B cell (primary cell): ENCODE measurements at regions not wholly inside any gene's neighbourhood (a gene's known extent, or its start where the extent isn't known, plus 50 kb on each side); places are given as distances from the start of the nearest gene placed in this dataset.

Experiments used
- ATAC-seq: fragments of 200-7000 bp; cut with Tn5 transposase; one replicate; pipeline ENCODE4 v1.10.0; 2021; ENCODE audit warnings: low read depth, mild to moderate bottlenecking, moderate number of reproducible peaks, moderate library complexity
- CTCF ChIA-PET: fragments of 350-600 bp; sonication (Branson Sonifier 250); formaldehyde crosslinking; loops from one replicate; lab custom pipeline; 2021; ENCODE audit warnings: antibody characterized with exemption, inconsistent platforms; lab: Charles Lee
- POLR2A ChIA-PET: fragments of 350-600 bp; sonication (Branson Sonifier 250); formaldehyde crosslinking; loops from one replicate; lab custom pipeline; 2021; ENCODE audit warnings: antibody characterized with exemption; lab: Charles Lee
- DNase-seq: peaks from one replicate; pipeline ENCODE4 v3.0.0; 2013
- H2AFZ ChIP-seq: 2 replicates; pipeline ENCODE4 v1.6.1; 2012; ENCODE audit warnings: mild to moderate bottlenecking, low read depth, low read length; ENCODE audit not compliant: insufficient read depth, poor library complexity, severe bottlenecking
- H3K27ac ChIP-seq, 2 donors: 1 replicate in 1 of 2; 2 replicates in 1 of 2; pipeline ENCODE4 v1.5.1; 2012 to 2013; ENCODE audit warnings: low read length in 2 of 2, mild to moderate bottlenecking in 2 of 2, moderate library complexity in 1 of 2
- H3K27me3 ChIP-seq, 4 experiments: fragments of 200-600 bp in 1 of 4; sonication (generic) in 1 of 4; replicated peaks in 1 of 4; 1 replicate in 2 of 4; 2 replicates in 2 of 4; pipeline versions ENCODE4 v1.6.1 to v1.7.0; 2013 to 2016; ENCODE audit warnings: low read length in 3 of 4, mild to moderate bottlenecking in 2 of 4, mixed read lengths in 1 of 4, moderate library complexity in 1 of 4; ENCODE audit not compliant: insufficient read depth in 4 of 4, control insufficient read depth in 3 of 4; ENCODE audit errors: control extremely low read depth in 1 of 4
- H3K36me3 ChIP-seq, 2 experiments: replicated peaks in 1 of 2; 1 replicate in 1 of 2; 2 replicates in 1 of 2; pipeline versions ENCODE4 v1.6.1 to v1.7.1; 2013; ENCODE audit warnings: low read length in 1 of 2; ENCODE audit not compliant: insufficient read depth in 2 of 2, control insufficient read depth in 1 of 2; ENCODE audit errors: control extremely low read depth in 1 of 2, extremely low read depth in 1 of 2
- H3K4me1 ChIP-seq, 2 donors: fragments of 200-600 bp in 1 of 2; sonication (generic) in 1 of 2; 1 replicate in 1 of 2; 2 replicates in 1 of 2; pipeline versions ENCODE4 v1.5.1 to v1.6.1; 2013 to 2017; ENCODE audit warnings: low read length in 2 of 2; ENCODE audit not compliant: control insufficient read depth in 2 of 2, insufficient read depth in 2 of 2
- H3K4me2 ChIP-seq: replicated peaks from 2 replicates; pipeline ENCODE3; 2012; ENCODE audit warnings: mild to moderate bottlenecking, low read depth, low read length; ENCODE audit not compliant: poor library complexity, severe bottlenecking
- H3K4me3 ChIP-seq, 5 experiments: fragments of 200-600 bp in 1 of 5; sonication (generic) in 1 of 5; 1 replicate in 3 of 5; 2 replicates in 2 of 5; pipeline versions ENCODE4 v1.5.1 to v1.7.0; 2011 to 2016; ENCODE audit warnings: low read length in 4 of 5, mild to moderate bottlenecking in 4 of 5, low read depth in 2 of 5, control low read depth in 1 of 5, moderate library complexity in 1 of 5; ENCODE audit not compliant: insufficient read depth in 1 of 5; ENCODE audit errors: control extremely low read depth in 1 of 5, extremely low read depth in 1 of 5
- H3K79me2 ChIP-seq: fragments of 200-600 bp; sonication (generic); one replicate; pipeline ENCODE4 v1.6.0; 2016; ENCODE audit warnings: low read length; ENCODE audit not compliant: control insufficient read depth, insufficient read depth
- H3K9ac ChIP-seq: fragments of 200-600 bp; sonication (generic); 2 replicates; pipeline ENCODE4 v1.6.1; 2017; ENCODE audit warnings: mild to moderate bottlenecking, low read length, moderate library complexity
- H3K9me3 ChIP-seq, 3 donors: one replicate each; pipeline versions ENCODE4 v1.6.1 to v1.7.1; 2013; ENCODE audit warnings: low read length in 2 of 3; ENCODE audit not compliant: control insufficient read depth in 2 of 3, insufficient read depth in 1 of 3; ENCODE audit errors: control extremely low read depth in 1 of 3
- H4K20me1 ChIP-seq: 2 replicates; pipeline ENCODE4 v1.6.0; 2012; ENCODE audit warnings: mild to moderate bottlenecking, low read length; ENCODE audit not compliant: insufficient read depth, control insufficient read depth, poor library complexity, severe bottlenecking
- H3K27ac Mint-ChIP-seq: one replicate; pipeline ENCODE4 v1.8.0; 2021; ENCODE audit warnings: mixed read lengths
- H3K27me3 Mint-ChIP-seq: one replicate; pipeline ENCODE4 v1.8.0; 2021; ENCODE audit warnings: mixed read lengths
- H3K4me1 Mint-ChIP-seq: one replicate; pipeline ENCODE4 v1.8.0; 2021; ENCODE audit warnings: mixed read lengths
- H3K4me3 Mint-ChIP-seq: one replicate; pipeline ENCODE4 v1.8.0; 2021; ENCODE audit warnings: mixed read lengths
- H3K9me3 Mint-ChIP-seq: one replicate; pipeline ENCODE4 v1.8.0; 2022; ENCODE audit warnings: mixed read lengths; ENCODE audit not compliant: insufficient read depth
- EZH2 ChIP-seq: IDR thresholded peaks from 2 replicates; pipeline ENCODE4 v1.6.1; 2012; ENCODE audit warnings: borderline replicate concordance, low read depth, mild to moderate bottlenecking, moderate library complexity, low read length; ENCODE audit not compliant: insufficient read depth, poor library complexity, severe bottlenecking
- WGBS: methylation state at CpG from one replicate; pipeline ENCODE4 v1.1.5; 2013; ENCODE audit warnings: missing lambda C conversion rate; ENCODE audit not compliant: insufficient coverage; 5-methylcytosine and 5-hydroxymethylcytosine counted together
- intact Hi-C: fragments of 100-400 bp; cut with micrococcal nuclease; formaldehyde crosslinking; loops from one replicate; pipeline ENCODE4 v1.10.0; 2022
- TF ChIP-seq, protein P1 (sequence below): fragments of 200-600 bp; IDR thresholded peaks from one replicate; pipeline ENCODE4 v1.8.0; 2022; ENCODE audit warnings: antibody characterized with exemption, mild to moderate bottlenecking

DNA sequence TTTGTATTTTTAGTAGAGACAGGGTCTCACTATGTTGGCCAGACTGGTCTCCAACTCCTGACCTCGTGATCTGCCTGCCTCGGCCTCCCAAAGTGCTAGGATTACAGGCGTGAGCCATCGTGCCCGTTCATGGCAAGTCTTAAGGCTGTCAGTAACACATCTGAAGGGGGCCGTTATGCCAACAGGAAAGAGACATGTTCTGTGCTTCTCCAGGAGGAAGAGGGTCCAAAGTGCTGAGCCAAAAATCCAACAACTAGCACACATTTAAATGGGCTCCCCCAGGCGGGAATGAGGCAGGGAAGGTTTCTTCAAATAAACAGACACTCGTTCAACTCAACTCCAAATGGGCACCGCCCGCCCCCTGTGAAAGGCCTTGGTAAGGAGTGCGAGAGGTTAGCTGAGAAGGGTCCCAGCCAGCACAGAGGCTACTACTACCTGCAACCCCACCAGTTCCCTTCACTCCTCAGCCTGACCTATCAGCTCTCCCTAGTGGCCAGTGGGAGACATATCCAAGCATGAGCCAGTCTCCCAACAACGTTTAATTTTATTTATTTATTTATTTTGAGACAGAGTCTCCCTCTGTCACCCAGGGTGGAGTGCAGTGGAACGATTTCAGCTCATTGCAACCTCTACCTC is 84.1 kb upstream of the DMRT1 start:
- H3K79me2 ChIP-seq = no peaks in the 10 kb centered on the region
- no peak overlapping the region for H2AFZ ChIP-seq
- peaks cover 16% of the 10 kb centered on the region for H3K27me3 Mint-ChIP-seq
- peak; percentile 25 for DNase-seq
- CTCF ChIA-PET = interaction anchor here (0.9 to 1.0 kb wide), 2 partner anchors 8 to 147 kb away, joined by 3 read pairs; no protein-coding TSS in a partner anchor
- intact Hi-C loops = no loop called here
- H3K4me3 ChIP-seq = no peak overlapping the region
- no peak overlapping the region for H3K9ac ChIP-seq
- H3K4me1 ChIP-seq = no peaks in the 10 kb centered on the region
- no peaks in the 10 kb centered on the region for H3K4me1 Mint-ChIP-seq
- TF ChIP-seq EZH2 = no peak
- TF ChIP-seq, protein P1, sequence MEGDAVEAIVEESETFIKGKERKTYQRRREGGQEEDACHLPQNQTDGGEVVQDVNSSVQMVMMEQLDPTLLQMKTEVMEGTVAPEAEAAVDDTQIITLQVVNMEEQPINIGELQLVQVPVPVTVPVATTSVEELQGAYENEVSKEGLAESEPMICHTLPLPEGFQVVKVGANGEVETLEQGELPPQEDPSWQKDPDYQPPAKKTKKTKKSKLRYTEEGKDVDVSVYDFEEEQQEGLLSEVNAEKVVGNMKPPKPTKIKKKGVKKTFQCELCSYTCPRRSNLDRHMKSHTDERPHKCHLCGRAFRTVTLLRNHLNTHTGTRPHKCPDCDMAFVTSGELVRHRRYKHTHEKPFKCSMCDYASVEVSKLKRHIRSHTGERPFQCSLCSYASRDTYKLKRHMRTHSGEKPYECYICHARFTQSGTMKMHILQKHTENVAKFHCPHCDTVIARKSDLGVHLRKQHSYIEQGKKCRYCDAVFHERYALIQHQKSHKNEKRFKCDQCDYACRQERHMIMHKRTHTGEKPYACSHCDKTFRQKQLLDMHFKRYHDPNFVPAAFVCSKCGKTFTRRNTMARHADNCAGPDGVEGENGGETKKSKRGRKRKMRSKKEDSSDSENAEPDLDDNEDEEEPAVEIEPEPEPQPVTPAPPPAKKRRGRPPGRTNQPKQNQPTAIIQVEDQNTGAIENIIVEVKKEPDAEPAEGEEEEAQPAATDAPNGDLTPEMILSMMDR = no peak
- H3K9me3 Mint-ChIP-seq = no peaks in the 10 kb centered on the region
- no peak overlapping the region for H3K27ac ChIP-seq
- ATAC-seq = no peak
- no peaks in the 10 kb centered on the region for H4K20me1 ChIP-seq
- peaks cover 0 to 4% (median 0%) of the 10 kb centered on the region in 4 experiments for H3K27me3 ChIP-seq
- POLR2A ChIA-PET = no interaction called here
- 82% methylated on average over 7 of the region's 13 CpGs for WGBS
- no peak overlapping the region for H3K27ac Mint-ChIP-seq
- H3K4me2 ChIP-seq = no peak overlapping the region
- no peaks in the 10 kb centered on the region for H3K9me3 ChIP-seq
- H3K4me3 Mint-ChIP-seq = no peak overlapping the region
- no peaks in the 10 kb centered on the region for H3K36me3 ChIP-seq

DNA sequence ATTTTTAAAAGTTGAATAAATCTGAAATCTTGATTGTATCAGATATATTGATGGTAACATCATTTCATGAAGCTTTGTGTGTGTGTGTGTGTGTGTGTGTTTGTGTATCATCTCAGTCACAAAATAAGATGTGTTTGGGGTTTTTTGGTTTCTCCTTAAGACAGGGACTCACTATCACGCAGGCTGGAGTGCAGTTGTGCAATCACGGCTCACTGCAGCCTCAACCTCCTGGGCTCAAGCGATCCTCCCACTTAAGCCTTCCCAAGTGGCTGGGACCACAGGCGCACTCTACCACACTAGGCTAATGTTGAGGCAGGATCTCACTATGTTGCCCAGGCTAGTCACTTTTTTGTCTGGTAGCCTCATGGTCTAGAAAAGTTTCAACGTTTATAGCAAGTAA is 83.4 kb upstream of the DMRT1 start:
- no peaks in the 10 kb centered on the region for H3K9me3 Mint-ChIP-seq
- Histone ChIP-seq H3K4me2 (no peak overlapping the region), H3K9ac (no peak overlapping the region), H3K36me3 (no peaks in the 10 kb centered on the region), H3K4me3 (no peak overlapping the region), H3K9me3 (no peaks in the 10 kb centered on the region), H3K79me2 (no peaks in the 10 kb centered on the region), H2AFZ (no peak overlapping the region), H3K27ac (no peak overlapping the region), H3K4me1 (no peaks in the 10 kb centered on the region), H3K27me3 (peaks cover 0 to 4% (median 0%) of the 10 kb centered on the region in 4 experiments), H4K20me1 (no peaks in the 10 kb centered on the region)
- WGBS = 96% methylated on average over 4 of the region's 5 CpGs
- peaks cover 19% of the 10 kb centered on the region for H3K27me3 Mint-ChIP-seq
- no peak overlapping the region for H3K4me3 Mint-ChIP-seq
- DNase-seq (no peak), ATAC-seq (no peak)
- no peaks in the 10 kb centered on the region for H3K4me1 Mint-ChIP-seq
- no peak overlapping the region for H3K27ac Mint-ChIP-seq
- no peak for TF ChIP-seq EZH2
- TF ChIP-seq, protein P1 = no peak
- CTCF ChIA-PET = interaction anchor here (0.9 kb wide), 2 partner anchors 148 to 332 kb away, joined by 3 to 4 read pairs; no protein-coding TSS in a partner anchor
- POLR2A ChIA-PET = no interaction called here
- intact Hi-C loops = no loop called here
